OCI-LY3 (cell line): ENCODE measurements at regions not wholly inside any gene's neighbourhood (a gene's known extent, or its start where the extent isn't known, plus 50 kb on each side); places are given as distances from the start of the nearest gene placed in this dataset.

Source experiments
- H2AFZ ChIP-seq: fragments of 200-600, 300-600 bp; shearing (Covaris generic); 2 replicates; pipeline ENCODE4 v1.6.0; 2014; ENCODE audit warnings: antibody characterized with exemption, low read depth, low read length
- H3K27ac ChIP-seq: fragments of 200-600, 300-600 bp; sonication (generic); 2 replicates; pipeline ENCODE4 v1.5.1; 2014; ENCODE audit warnings: mild to moderate bottlenecking, low read length, moderate library complexity, mixed read lengths
- H3K27me3 ChIP-seq: fragments of 200-600, 300-600 bp; sonication (generic); 2 replicates; pipeline ENCODE4 v1.6.1; 2014; ENCODE audit warnings: low read depth, low read length, mixed read lengths
- H3K36me3 ChIP-seq: fragments of 200-600, 300-600 bp; sonication (generic); replicated peaks from 2 replicates; pipeline ENCODE3; 2014; ENCODE audit warnings: low read depth, low read length, mixed read lengths
- H3K4me1 ChIP-seq: fragments of 300-600, 200-600 bp; sonication (generic); 2 replicates; pipeline ENCODE4 v1.6.1; 2014; ENCODE audit warnings: low read length, mixed read lengths
- H3K4me2 ChIP-seq: fragments of 200-600, 300-600 bp; sonication (generic); 2 replicates; pipeline ENCODE4 v1.6.1; 2014; ENCODE audit warnings: low read length, mixed read lengths
- H3K4me3 ChIP-seq: fragments of 300-600, 200-600 bp; sonication (generic); 2 replicates; pipeline ENCODE4 v1.5.1; 2014; ENCODE audit warnings: antibody characterized with exemption, mild to moderate bottlenecking, low read length, moderate library complexity
- H3K79me2 ChIP-seq: fragments of 300-600, 200-600 bp; shearing (Covaris generic); 2 replicates; pipeline ENCODE4 v1.6.1; 2014; ENCODE audit warnings: mild to moderate bottlenecking, low read length, mixed read lengths
- H3K9ac ChIP-seq: fragments of 300-600, 200-600 bp; shearing (Covaris generic); 2 replicates; pipeline ENCODE4 v1.6.0; 2014; ENCODE audit warnings: mild to moderate bottlenecking, low read length, moderate library complexity
- H3K9me3 ChIP-seq: fragments of 200-600, 300-600 bp; shearing (Covaris generic); 2 replicates; pipeline ENCODE4 v1.6.1; 2014; ENCODE audit warnings: low read length, mixed read lengths; ENCODE audit not compliant: insufficient read depth
- H4K20me1 ChIP-seq: fragments of 200-600, 300-600 bp; sonication (generic); 2 replicates; pipeline ENCODE4 v1.6.1; 2016; ENCODE audit warnings: low read length, mixed read lengths; ENCODE audit not compliant: insufficient read depth
- EZH2phosphoT487 ChIP-seq: fragments of 200-600 bp; shearing (Covaris generic); IDR thresholded peaks from 2 replicates; pipeline ENCODE4 v1.6.1; 2018; ENCODE audit warnings: antibody characterized with exemption, mixed run types, low read depth
- TF ChIP-seq, protein P1 (sequence below): fragments of 200-600, 300-600 bp; sonication (generic); IDR thresholded peaks from 2 replicates; pipeline ENCODE4 v1.5.1; 2014; ENCODE audit warnings: antibody characterized with exemption, low read length, low read depth

DNA sequence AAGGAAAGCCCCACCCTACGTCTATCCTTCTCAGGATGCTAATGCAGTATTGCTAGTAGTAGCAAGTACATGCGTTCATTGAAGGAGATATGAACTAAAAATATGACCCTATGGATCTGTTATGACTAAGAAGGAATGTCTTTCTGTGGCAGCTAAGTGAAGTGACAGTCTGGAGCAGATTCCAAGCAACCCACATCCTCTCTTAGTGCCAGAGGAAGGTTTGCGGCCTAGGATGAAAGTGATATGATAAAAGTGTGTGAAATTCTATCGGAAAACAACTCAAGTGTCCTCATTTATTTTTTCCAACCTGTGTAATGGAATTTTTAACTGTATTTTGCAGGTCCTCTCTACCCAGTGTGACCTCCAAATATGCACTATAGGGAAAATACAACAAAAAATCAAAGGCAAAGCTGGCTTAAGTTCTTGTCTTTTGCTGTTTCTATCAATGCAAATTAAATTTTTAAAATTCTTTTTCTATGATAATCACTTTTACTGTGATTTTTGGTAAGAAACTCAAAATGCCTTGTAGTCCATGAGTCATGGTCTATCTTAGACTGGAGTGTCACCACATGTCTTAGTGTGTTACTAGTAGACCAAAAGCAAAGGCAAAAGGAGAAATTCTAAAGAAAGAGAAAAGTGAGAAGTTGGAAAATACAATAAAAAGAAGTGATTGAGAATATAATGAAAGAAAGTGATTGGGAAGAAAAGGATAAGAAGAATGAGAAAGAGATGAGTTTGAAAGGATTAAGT lies 161.2 kb upstream of the TMCO5A start:
- no peak overlapping the region for H3K4me2 ChIP-seq
- TF ChIP-seq, protein P1, sequence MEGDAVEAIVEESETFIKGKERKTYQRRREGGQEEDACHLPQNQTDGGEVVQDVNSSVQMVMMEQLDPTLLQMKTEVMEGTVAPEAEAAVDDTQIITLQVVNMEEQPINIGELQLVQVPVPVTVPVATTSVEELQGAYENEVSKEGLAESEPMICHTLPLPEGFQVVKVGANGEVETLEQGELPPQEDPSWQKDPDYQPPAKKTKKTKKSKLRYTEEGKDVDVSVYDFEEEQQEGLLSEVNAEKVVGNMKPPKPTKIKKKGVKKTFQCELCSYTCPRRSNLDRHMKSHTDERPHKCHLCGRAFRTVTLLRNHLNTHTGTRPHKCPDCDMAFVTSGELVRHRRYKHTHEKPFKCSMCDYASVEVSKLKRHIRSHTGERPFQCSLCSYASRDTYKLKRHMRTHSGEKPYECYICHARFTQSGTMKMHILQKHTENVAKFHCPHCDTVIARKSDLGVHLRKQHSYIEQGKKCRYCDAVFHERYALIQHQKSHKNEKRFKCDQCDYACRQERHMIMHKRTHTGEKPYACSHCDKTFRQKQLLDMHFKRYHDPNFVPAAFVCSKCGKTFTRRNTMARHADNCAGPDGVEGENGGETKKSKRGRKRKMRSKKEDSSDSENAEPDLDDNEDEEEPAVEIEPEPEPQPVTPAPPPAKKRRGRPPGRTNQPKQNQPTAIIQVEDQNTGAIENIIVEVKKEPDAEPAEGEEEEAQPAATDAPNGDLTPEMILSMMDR = no peak
- TF ChIP-seq EZH2phosphoT487 = no peak
- H3K9ac ChIP-seq = no peak overlapping the region
- H2AFZ ChIP-seq = no peak overlapping the region
- no peaks in the 10 kb centered on the region for H3K79me2 ChIP-seq
- H4K20me1 ChIP-seq = no peaks in the 10 kb centered on the region
- H3K4me1 ChIP-seq = no peaks in the 10 kb centered on the region
- no peaks in the 10 kb centered on the region for H3K36me3 ChIP-seq
- H3K4me3 ChIP-seq = no peak overlapping the region
- no peaks in the 10 kb centered on the region for H3K9me3 ChIP-seq
- H3K27ac ChIP-seq = no peak overlapping the region
- H3K27me3 ChIP-seq = no peaks in the 10 kb centered on the region

DNA sequence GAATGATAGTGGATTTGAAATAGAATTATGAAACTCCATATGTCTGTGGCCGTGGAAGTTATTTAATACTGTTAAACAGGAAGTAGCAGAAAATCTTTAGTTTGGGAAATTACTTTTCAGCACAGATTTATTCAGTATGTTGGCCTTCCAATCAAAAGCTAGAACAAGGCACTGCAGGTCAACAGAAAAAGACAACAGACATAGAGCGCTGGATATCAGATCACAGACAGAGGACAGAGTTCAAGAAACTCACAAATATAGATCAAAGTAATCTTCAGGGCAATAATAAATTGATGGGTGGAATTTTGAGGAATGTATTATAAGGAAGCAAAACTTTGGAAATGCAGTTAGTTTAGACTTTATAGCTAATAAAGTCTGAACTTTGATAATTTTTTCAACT lies 159.5 kb upstream of the TMCO5A start:
- Histone ChIP-seq H3K9ac (no peak overlapping the region), H3K4me3 (no peak overlapping the region), H3K27me3 (no peaks in the 10 kb centered on the region), H3K79me2 (no peaks in the 10 kb centered on the region), H3K4me2 (no peak overlapping the region), H3K9me3 (no peaks in the 10 kb centered on the region), H3K4me1 (no peaks in the 10 kb centered on the region), H2AFZ (no peak overlapping the region), H4K20me1 (no peaks in the 10 kb centered on the region), H3K27ac (no peak overlapping the region), H3K36me3 (no peaks in the 10 kb centered on the region)
- TF ChIP-seq, protein P1 = no peak
- TF ChIP-seq EZH2phosphoT487 = no peak

DNA sequence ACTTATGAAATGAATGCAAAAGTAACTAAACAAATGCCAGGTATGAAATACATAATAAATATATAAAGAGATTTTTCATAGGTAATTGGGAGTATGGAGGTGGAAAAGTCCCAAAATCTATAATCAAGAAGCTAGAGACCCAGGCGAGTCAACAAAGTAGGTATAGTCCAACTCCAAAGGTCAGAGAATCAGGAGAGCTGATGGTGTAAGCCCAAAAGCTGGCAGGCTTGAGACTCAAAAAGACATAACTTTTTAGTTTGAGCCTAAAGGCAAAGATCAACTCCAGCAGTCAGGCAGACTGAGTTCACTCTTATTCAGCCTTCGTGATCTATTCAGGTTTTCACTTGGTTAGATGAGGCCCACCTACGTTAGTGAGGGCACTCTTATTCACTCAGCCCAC lies 157.4 kb upstream of the TMCO5A start:
- H4K20me1 ChIP-seq = no peaks in the 10 kb centered on the region
- no peaks in the 10 kb centered on the region for H3K4me1 ChIP-seq
- H3K27me3 ChIP-seq = no peaks in the 10 kb centered on the region
- no peak overlapping the region for H3K9ac ChIP-seq
- H3K36me3 ChIP-seq = no peaks in the 10 kb centered on the region
- H2AFZ ChIP-seq = no peak overlapping the region
- H3K79me2 ChIP-seq = no peaks in the 10 kb centered on the region
- TF ChIP-seq EZH2phosphoT487 = no peak
- TF ChIP-seq, protein P1 = no peak
- H3K9me3 ChIP-seq = no peaks in the 10 kb centered on the region
- no peak overlapping the region for H3K4me3 ChIP-seq
- H3K4me2 ChIP-seq = no peak overlapping the region
- H3K27ac ChIP-seq = no peak overlapping the region

DNA sequence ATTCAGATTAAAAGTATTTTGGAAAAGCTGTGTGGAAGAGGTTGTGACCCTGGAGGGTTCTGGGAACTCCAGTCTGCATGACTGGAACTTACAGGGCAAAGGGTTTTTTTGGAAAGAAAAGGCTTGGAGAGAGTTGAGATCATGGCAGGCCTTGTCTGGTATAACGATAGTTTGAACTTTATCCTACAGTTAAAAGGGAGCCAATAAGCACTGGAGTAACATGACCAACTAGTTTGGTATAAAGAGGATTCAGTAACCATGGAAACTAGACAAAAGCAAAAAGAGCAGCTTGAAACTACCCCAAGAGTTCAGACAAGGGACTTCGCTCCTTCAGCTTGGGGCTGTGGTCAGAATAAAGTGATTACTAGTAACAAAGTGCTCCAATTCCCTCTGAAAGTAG lies 151.2 kb upstream of the TMCO5A start:
- no peak overlapping the region for H3K4me2 ChIP-seq
- TF ChIP-seq, protein P1 = no peak
- no peak for TF ChIP-seq EZH2phosphoT487
- no peaks in the 10 kb centered on the region for H3K36me3 ChIP-seq
- H3K9ac ChIP-seq = no peak overlapping the region
- H4K20me1 ChIP-seq = no peaks in the 10 kb centered on the region
- no peak overlapping the region for H3K4me3 ChIP-seq
- no peak overlapping the region for H3K27ac ChIP-seq
- H3K27me3 ChIP-seq = no peaks in the 10 kb centered on the region
- no peaks in the 10 kb centered on the region for H3K4me1 ChIP-seq
- H3K79me2 ChIP-seq = no peaks in the 10 kb centered on the region
- H3K9me3 ChIP-seq = no peaks in the 10 kb centered on the region
- no peak overlapping the region for H2AFZ ChIP-seq
